Stimulated activated CD8-positive, alpha-beta memory T cell treated with anti-CD3 and anti-CD28 coated beads, Interleukin-7, amount 100 ng/mL, for 48 hours (primary cell): ENCODE measurements at regions not wholly inside any gene's neighbourhood (a gene's known extent, or its start where the extent isn't known, plus 50 kb on each side); places are given as distances from the start of the nearest gene placed in this dataset.

Source experiments
- DNase-seq, 2 donors: peaks; one replicate each; pipeline ENCODE4 v3.0.0-alpha.2; 2020; ENCODE audit warnings: low read depth in 1 of 2; ENCODE audit errors: extremely low read depth in 1 of 2

DNA sequence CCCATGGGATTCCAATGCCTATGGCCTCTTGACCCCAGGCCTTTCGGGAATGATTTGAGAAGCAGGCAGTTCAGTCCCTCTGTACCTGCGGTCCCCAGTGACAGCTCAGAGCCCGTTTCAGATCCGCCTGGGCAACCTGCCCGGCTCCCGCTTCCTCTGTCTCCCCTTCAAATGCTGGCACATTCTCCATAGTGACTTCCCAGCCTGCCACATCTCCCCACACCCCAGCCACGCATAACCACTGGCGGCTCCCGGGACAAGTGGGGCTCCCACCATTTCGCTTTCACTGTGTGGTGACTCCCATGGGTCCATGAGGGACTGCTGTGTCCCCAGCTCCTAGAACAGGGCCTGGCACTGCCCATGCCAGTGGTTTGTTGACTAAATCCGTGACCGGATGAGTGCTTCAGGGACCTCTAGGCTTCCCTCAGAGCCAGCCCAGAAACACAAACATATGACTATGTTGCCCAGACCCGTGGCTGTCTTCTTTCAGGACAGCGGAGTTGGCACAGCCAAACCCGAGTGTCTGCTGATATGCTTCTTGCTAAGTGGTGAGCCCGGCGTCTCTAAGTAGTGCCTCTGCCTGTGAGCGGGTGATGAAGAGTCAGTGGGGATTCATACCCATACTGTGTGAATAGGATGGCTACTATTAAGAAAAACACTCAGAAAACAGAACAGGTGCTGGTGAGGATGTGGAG is 91.2 kb downstream of the GLI2 start:
- DNase-seq, result no peak

DNA sequence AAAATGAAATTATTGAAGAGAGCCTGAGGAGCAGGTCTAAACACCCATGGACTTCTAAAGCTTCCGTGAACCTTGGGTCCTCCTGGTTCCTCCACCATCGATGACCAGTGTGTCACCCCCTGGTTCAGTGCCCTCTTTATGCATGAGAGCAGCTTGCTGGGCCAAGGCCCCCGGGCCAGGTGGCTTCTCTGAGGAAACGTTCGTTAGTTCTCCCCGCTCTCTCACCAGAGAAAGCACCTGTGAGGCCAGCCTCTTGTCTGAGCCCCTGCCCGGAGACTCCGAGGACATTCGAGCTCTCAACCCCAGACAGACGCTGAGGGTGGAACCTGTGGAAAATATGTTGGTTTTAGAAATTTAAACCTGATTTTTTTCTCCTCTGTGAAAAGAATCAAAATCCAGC is 92.4 kb downstream of the GLI2 start:
- DNase-seq, result no peak

DNA sequence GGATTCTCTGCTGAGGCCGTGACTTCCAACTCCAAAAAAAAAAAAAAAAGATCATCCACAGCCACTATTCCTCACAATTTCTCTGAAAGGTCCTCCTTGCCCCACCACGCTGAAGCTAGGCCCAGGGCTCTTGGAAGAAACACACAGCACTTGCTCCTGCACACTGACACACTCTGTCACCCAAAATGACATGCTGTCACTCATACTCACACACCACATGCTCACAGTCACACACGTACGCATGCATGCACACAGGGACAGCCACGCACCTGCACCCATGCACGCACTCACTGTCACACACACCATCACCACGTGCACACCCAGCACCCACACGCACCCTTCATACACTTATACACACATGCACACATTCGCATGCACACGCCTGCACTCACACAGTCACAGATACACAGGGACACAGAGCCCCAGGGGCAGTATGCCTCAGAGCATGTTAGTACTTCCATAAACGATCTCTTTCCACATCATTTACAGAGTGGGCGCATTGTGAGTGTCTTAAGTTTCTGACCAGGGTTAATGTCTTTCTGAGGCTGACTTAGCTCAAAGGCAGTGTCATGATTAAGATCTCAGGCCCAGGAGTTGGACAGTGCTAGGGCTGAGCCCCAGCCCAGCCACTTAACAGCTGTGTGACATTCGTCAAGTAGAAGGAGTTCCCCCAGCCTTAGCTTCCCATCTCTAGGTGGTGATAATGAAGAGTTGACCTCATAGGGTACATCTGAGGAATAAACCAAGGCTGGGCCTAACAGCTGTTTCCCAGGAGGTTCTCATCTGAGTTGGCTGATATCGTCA is 93.4 kb downstream of the GLI2 start:
- DNase-seq, result no peak

DNA sequence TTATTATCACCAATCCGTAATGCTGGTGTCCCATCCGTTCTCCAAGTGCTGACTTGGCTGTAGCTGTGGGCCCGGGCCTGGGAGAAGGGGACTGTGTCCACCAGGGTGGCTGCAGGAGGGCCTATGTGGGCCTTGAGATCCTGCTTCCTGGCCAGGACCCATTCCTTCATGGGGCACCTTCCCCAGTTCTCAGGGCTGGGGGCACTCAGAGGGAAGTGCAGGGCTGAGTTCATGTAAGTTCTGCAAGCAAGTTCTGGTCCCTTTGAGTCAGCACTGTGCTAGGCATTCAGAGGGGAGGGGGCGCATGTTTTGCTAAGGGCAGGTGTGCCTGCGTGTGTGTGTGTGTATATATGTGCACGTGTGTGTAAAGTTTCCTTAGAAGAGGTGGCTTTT is 94.0 kb downstream of the GLI2 start:
- DNase-seq, result no peak

DNA sequence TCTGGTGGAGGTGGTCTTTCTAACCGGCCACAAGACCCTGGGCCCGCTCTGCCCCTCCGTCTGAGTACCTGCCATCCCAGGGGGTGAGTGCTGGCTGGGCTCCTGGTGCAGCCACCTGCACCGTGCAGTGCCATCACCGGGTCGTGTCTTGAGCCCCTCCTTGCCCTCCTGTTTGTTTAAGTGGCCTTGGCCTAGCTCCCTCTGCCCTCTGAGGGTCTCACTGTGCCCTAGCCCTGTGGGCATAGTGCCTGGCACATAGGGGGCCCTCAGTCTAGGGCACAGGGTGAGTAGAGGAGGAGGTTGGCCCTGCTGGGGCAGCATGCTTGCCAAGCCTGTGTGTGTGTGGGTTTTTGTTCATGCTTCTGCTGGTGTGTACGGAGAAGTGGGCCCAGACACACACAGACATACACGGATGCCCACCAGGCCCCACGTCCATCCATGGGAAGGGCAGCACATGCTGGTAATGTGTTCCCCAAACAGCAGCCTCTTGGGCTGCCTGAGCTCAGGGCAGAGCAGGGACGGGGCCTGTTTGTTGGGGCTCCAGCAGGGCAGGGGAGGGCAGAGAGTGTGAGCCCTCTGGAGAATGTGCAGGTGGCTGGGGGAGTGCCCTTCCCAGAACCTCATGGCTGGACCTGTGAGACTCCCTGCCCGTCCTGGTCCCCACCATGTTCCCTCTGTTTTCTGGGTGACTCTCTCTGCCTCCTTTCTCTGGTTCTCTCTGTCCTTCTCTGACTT is 94.6 kb downstream of the GLI2 start:
- no peak for DNase-seq

DNA sequence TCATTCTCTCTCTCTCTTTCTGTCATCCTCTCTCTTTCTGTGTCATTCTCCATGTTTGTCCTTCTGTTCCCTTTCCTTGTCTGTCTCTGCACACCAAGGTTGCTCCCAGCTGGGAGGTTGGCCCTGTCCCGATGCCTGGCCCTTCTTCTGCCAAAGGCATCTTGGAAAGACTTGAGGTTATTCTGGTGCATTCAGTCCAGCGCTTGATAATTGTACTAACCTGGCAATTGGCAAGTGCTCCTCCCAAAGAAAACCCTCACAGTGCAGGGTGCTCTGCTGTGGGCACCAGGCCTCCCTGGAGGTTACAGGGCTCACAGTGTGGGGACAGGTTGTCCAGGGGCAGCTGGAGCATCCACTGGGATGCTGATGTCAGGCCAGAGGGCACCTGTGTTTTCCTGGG is 95.4 kb downstream of the GLI2 start:
- no peak for DNase-seq

DNA sequence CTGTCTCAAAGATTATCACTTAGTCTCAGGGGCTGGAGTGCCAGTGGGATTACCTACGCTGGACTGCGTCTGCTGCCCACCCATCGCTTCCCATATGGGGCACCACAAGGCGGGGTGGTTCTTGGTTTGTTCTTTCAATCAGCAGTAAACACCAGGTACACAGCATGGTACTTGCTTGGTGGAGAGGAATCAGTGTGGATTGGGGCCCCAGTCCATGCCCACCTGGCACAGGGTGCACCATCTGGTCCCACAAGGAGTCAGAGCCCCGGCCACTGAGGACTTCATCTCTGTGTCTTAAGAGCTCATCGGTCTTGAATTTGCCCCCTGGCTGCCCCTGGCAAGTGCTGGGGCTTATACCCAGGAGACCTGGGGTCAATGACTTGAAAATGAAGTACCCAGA is 96.2 kb downstream of the GLI2 start:
- no peak for DNase-seq

DNA sequence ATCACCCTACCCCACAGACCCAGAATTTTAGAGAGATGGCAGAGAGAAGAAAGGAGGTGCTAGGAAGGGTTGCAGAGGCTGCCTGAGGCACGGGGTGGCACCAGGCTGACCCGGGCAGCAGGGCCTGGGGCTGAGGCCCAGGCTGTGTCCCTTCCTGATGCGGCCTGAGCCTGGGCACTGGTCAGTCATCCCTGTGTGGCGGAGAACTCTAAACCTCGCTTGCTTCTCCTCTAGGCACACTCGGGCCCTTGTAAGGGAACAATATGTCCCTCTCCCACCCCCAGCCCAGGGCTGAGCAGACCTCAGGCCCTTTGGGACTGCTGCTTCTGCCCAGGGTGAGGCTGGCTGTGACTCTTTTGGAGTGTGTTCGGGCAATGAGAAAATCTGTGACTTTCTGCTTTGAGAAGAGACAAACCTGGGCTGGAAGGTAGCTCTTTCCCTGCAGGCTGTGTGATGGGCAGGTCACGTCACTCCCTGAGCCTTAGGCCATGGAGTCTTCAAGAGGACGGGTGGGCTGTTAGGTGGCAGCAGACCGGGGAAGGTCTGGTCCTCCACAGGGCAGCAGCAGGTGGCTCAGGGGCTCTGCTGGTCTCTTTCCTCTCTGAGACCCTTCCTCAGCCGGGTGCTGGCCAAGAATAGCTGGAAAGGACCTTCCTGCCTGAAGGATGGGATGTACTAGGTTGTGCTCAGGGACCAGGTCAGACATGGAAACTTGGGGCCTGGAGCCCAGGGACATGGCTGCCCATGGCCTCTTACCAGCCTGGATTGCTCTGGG is 96.8 kb downstream of the GLI2 start:
- DNase-seq, result no peak

DNA sequence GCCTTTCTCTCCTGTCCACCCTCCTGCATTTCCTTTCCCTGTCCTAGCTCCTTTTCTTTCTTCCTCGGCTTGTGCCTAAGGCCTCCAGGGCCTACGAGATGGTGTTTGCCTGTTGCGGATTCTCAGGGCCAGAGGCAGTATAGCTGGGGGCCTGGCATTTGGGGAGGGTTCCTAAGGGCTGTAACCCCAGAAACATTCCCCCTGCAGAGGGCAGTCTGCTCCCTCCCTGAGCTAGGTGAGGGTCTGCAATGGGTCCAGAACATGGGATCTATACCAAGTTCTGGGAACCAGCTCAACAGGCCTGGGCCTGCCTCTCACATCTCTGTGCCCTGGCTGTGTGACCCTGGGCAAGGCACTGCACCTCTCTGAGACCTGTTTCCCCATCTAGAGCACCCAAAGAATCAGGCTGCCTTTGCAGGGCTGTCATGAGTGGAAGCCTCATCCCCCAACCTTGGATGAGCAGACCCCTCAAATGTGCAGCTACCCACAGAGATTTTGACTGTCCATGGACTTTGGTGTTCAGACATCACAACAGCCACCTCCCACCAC is 97.5 kb downstream of the GLI2 start:
- DNase-seq, result no peak

DNA sequence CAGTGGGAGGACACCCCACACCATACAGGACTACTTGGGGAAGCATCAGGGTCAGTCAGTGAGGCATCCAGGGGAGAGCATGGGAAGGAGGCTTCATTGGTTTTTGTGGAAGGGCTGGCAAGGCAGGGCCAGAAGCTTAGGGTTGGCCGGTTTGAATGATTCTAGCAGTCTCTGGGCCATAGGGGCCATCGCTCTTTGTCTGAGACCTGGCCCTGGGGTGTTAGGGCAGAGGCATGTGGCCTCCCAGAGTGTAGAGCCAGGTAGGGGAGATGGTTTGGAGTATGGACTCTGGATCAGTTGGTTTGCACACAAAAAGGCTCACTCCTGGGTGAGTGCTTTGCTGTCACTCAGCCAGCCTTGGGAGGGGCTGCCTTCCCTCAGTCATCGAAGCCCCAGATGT is 98.5 kb downstream of the GLI2 start:
- no peak for DNase-seq

DNA sequence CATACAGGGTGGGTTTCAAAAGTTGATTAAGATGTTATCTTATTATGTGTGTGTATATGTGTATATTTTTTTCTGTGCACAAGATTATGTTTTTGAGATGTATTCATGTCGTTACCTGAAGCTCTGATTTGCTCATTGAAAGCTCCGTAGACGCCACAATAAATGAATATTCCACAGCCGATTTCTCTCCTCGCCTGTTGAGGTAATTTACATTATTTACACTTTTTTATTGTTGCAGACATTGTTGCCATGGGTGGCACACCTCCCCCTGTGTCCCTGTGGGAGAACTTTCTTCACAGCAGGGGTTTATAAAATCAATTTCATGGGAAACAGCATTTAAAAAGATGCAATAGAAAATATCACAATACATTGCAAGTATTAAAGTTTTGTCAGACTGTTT is 100.6 kb downstream of the GLI2 start:
- no peak for DNase-seq

DNA sequence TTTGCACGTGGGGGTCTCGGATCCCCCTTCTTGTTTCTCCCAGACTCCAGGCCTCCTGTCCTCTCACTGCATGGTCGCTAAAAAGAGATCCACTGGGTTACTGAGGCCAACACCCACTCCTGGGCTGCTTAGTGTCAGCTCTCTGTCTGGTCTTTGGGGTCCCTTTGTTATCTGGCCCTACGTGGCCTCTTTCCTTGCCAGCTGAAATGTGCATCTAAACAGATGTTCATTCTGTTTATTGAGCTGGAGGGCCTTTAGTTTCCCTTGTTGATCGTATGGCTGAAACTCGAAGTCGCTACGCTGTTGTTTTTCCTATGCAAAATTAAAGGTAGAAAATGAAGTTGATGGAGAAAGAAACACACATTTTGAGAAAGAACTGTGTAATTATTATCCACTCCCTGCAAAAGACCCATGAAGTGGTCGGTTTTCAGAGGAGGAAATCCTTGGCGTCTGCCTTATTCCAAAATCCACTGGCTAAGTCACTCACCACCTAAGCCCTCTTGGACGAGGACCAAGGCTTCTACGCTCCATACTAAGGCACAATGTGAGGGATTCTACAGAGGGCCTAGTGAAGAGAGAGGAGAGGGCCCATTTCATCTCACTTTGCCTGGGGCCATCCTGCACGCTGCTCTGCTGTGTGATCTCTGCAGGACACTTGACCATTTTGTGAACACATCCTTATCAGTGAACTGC is 105.3 kb downstream of the GLI2 start:
- DNase-seq, result no peak

DNA sequence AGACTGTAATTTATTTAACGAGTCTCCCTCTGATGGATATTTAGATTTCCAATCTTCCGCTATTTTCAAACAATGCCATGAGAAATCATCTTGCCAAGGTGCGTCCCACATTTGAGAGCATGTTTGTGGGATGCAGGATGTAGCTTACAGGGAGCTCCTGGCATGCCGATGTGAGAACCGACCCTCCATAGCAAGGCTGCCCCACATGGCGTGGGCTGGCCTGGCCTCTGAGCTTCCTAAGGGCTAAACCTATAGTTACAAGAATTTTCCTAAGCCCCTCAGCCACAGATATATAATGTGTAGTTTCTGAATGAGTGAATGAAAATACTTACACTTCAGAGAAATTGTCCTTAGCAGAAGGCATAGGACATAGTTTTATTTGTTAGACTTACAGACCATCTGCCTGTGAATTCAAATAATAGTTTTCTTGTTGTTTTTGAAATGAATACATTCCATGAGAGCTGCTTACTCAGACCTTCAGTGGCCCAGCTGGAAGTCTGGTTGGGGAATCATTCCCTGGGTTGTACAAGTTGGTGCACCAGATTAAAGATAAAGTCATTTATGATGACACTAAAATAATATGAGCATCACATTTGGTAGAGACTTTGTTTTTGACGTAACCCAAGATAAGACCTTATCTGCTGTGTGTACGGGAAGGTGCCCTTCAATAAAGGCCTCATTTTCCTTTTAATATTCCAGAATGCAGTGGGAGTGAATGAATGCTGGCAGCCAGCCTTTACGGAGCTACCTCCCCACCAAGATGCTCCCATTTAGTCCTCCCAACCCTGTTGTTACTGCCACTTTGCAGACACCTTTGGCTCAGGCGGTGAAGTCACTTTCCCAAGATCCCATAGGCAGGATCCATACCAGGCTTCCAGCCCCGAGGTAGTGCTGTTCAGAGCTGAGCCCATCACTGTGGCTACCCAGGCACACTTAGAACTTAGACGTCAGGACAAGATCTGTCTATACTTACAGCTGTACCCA is 107.1 kb downstream of the GLI2 start:
- DNase-seq, result no peak

DNA sequence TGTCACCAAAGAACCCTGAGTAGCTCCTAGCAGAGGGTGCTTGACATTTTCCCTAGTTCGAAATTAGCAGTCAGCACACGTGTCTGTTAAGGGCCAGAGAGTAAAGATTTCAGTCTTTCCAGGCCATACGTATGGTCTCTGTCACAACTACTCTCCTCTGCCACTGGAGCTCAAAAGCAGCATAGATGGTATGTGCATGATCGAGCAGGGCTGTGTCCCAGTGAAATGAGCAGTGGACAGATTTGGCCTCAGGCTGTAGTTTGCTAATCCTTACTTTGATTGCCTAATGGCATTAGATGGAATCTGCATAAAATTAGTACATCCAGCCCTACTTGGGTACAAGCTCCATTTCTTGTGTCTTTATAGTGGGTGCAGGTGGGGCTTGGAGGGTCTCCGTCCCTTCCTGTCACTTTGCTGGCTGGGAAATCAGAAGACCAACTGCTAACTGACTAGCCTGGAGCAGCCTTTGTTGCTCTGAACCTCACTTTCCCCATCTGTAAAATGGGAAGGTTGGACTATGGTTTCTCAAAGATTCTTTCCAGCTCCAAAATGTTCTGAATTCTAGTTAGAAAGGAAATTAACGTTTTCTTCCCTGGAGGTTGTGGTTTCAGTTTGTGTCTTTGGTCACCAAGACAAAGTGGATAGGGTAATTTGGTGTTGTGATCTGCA is 108.5 kb downstream of the GLI2 start:
- no peak for DNase-seq

DNA sequence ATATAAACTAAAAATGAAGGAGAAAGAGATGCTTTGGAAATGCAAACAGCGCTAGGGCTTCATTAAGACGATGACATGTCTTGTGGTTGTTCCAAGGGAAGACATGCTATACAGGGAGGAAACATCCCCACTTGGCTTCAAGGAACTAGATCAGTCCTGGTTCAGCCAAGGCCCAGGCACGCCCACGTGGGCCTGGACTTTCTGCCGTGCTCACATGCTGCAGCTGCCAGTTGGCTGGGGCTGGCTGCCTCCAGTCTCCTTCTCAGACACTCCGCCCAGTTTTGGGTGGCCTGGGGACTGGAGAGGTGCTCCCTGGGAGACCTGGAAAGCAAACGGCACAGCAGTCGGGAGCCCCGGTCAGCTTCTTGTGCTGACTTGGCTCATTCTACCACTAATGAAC is 109.6 kb downstream of the GLI2 start:
- DNase-seq, result no peak

DNA sequence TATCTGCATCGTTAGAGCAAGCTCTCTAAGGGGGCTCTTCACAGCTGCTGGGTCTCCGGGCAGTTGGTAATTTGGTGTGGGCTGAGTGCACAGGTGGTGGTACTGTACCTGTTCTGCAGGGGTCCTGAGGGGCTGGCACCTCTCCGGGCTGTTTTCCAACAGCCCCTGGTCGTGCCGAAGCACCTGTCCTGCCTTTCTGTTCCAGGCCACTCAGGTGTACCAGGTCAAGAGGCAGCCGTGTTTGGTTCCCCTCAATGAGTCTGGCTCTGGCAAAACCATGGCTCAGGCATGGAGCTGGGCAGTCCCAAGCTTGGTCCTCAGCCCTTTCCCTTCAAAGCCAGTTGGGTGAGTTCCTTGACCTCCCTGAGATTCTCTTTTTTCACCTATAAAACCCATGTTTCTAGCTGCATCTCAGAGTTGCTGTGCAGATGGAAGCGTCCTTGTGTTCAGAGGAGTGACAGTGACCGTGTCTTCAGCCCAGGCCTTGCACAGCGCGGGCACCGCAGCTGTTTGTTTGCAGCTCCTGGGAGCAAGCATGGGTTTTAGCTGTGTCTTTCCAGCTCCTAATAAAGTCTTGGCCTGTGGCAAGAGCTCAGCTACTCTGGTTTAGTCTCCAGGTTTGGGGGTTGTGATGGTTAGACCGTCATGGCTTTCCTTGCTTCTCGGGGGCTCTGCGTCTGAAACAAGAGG is 110.9 kb downstream of the GLI2 start:
- DNase-seq, result no peak

DNA sequence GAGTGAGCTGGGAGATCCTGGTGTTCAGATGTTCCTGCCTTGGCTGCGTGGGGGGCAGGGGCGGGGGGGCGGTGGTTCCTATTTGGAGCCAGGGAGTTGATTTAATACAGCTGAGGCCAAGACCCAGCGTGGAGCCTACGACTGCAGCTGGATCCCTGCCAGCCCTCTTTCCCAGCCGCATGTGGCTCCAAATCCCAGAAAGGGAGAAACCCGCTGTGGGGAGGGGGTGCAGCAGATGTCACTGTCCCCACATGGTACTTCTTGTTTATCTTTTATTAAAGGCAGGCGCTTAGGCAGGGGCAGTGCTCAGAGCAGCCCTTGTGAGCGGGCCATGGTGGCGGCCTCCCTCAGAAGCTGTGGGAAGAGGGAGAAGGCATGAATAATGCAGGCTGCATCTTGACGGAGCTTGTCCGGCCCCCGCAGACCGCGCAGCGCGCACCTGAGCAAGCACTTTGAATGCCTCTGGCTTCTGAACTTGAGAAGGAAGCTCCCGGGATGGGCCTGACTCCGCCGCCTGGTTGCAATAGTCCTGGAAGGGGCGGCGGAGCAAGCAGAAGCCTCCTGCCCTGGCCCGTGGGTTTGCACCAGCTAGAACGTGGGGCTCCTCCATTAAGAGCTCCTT is 112.1 kb downstream of the GLI2 start:
- no peak for DNase-seq

DNA sequence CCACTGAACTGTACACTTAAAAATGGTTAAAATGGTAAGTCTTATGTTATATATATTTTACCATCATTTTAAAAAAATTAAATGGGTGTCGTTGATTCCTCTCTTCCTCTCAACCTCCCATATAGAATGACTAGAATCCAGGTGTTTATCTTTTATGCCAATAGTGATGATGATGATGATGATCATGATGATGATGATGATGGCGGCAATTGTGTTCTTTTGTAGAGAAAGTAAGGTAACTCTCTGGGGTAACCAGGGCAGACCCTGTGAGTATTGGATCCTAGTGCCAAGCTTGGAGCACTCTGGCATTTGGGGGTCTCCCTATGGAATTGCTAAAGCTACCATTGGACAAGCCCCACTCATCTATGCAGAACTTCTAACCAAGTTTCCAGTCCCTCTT is 113.6 kb downstream of the GLI2 start:
- no peak for DNase-seq
